HAP-1 (cell line): ENCODE measurements at regions not wholly inside any gene's neighbourhood (a gene's known extent, or its start where the extent isn't known, plus 50 kb on each side); places are given as distances from the start of the nearest gene placed in this dataset.
"Not testable (repeated sequence)": the region's sequence is repeated elsewhere in the genome, so short reads cannot be mapped to it uniquely, and the experiment has no call there.

ENCODE experiments used
- DNase-seq, 2 experiments: peaks; one replicate each; pipeline ENCODE4 v3.0.0-alpha.2; 2016 to 2020; ENCODE audit warnings: low spot score in 2 of 2
- H3K27me3 ChIP-seq: fragments of 250-450 bp; sonication (Bioruptor Pico); 2 replicates; pipeline ENCODE4 v1.5.1; 2020; ENCODE audit warnings: low read depth, mild to moderate bottlenecking, moderate library complexity
- H3K36me3 ChIP-seq: fragments of 250-450 bp; sonication (Bioruptor Pico); replicated peaks from 2 replicates; pipeline ENCODE4 v1.5.1; 2020; ENCODE audit warnings: mild to moderate bottlenecking
- H3K4me1 ChIP-seq: fragments of 250-450 bp; sonication (Bioruptor Pico); 2 replicates; pipeline ENCODE4 v1.5.1; 2020; ENCODE audit warnings: mild to moderate bottlenecking
- H3K4me3 ChIP-seq: fragments of 250-450 bp; sonication (Bioruptor Pico); 2 replicates; pipeline ENCODE4 v1.5.1; 2020; ENCODE audit warnings: mild to moderate bottlenecking, moderate library complexity
- H3K9me3 ChIP-seq: fragments of 250-450 bp; sonication (Bioruptor Pico); 2 replicates; pipeline ENCODE4 v1.5.1; 2020; ENCODE audit warnings: mild to moderate bottlenecking, moderate library complexity
- in situ Hi-C: fragments of 300-500 bp; cut with MboI; formaldehyde crosslinking; loops from 3 replicates; pipeline ENCODE4 v1.14.3; 2020; ENCODE audit warnings: low sequenced_read_pairs, inconsistent platforms, mixed read lengths

DNA sequence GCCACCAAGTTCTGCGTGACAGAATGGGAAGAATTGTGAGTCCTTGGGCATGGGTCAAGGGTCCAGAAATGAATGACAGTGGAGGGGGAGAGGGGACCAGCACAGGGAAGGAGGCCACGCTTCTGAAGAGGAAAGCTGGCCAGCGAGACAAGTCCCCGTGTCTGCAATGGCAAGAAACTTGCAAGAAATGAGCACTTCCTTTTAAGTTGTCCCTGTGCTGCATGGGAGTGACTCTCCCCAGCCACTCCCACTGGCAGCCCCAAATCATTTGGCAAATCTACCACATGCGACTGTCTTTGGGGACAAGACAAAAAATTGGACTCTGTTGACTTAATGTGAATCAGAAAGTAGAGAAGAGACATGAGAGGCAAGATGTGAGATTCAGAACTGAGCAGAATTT is 242.2 kb upstream of the RREB1 start:
- in situ Hi-C loops: no loop called here

DNA sequence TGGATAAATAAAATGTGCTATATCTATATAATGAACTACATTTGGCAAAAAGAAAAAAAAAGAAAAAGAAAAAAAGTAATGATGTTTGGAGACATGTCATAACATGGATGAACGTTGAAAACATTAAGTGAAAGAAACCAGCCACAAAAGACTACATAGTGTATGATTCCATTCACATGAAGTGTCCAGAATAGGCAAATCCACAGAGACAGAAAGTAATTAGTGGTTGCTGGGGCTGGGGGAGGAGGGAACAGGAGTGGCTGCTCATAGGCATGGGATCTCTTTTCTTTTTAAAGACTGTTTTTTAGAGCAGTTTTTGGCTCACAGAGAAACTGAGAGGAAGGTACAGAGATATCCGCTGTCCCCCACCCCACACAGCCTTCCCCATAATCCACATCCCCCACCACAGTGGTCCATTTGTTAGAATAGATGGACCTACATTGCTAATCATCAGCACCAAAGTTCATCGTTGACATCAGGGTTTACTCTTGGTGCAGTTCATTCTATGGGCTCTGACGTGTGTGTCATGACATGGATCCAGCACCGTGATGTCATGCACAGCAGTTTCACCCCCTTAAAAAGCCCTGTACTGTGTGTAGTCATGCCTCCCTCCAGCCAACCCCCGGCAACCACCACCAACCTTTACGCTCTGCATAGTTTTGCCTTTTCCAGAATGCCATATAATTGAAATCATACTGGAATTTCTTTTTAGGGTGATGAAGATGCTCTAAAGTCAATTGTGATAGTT is 240.9 kb upstream of the RREB1 start:
- Histone ChIP-seq H3K4me3 (no peak overlapping the region), H3K27me3 (no peaks in the 10 kb centered on the region), H3K4me1 (no peaks in the 10 kb centered on the region), H3K36me3 (no peaks in the 10 kb centered on the region), H3K9me3 (no peaks in the 10 kb centered on the region)
- no peak for DNase-seq
- in situ Hi-C loops: no loop called here

More for the DNA sequence above, 242.2 kb upstream of the RREB1 start:
- Histone ChIP-seq H3K9me3 (no peaks in the 10 kb centered on the region), H3K27me3 (no peaks in the 10 kb centered on the region), H3K4me1 (no peaks in the 10 kb centered on the region), H3K36me3 (no peaks in the 10 kb centered on the region), H3K4me3 (no peak overlapping the region)
- no peak for DNase-seq

DNA sequence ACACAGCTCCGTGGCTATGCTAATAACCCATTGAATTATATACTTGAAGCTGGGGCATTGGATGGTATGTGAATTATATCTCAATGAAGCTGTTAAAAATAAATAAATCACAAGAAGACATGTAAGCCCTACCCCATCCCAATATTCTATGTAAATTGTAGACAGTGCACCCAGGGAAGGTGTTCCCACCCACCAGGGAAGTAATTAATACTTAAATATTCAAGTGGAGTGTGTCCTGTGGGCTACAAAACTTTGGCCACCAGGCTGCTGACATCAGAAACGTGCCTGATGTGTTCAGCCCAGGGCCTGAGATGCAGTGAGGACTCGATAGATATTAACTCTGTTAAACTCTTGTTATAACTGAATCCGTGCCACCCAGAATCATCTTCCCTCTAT is 240.4 kb upstream of the RREB1 start:
- H3K4me3 ChIP-seq: no peak overlapping the region
- no peak for DNase-seq
- no peaks in the 10 kb centered on the region for H3K4me1 ChIP-seq
- H3K36me3 ChIP-seq: no peaks in the 10 kb centered on the region
- H3K27me3 ChIP-seq: no peaks in the 10 kb centered on the region
- no peaks in the 10 kb centered on the region for H3K9me3 ChIP-seq
- in situ Hi-C loops: no loop called here

DNA sequence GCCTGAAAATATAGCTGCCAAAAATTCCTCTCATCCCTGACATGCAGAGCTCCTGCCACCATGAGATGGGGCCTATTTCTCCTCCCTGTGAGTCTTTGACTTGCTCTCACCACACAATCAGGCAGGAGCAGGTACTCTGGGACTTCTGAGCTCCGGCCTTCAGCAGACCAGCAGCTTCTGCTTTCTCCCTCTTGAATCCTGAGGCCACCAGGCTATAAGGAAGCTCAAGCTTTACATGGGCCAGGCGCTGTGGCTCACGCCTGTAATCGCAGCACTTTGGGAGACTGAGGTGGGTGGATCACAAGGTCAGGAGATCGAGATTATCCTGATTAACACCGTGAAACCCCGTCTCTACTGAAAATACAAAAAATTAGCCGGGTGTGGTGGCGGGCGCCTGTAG is 238.7 kb upstream of the RREB1 start:
- in situ Hi-C loops: no loop called here

DNA sequence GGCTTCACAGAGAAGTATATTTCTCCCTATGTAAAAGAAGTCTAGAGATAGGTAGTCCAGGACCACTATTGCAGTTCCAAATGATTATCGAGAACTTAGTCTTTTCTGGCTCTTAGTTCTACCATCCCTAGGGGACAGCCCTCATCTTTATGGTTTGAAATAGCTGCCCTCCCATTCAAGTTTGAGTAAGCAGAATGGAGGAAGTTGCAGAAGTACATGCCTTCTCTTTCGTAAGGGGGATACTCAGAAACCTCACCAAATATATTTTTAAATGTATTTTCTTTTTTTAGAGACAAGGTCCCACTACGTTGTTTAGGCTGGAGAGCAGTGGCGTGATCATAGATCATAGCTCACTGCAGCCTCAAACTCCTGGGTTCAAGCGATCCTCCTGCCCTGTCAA is 236.8 kb upstream of the RREB1 start:
- H3K4me3 ChIP-seq: no peak overlapping the region
- no peaks in the 10 kb centered on the region for H3K4me1 ChIP-seq
- in situ Hi-C loops: no loop called here
- no peaks in the 10 kb centered on the region for H3K27me3 ChIP-seq
- no peaks in the 10 kb centered on the region for H3K9me3 ChIP-seq
- no peaks in the 10 kb centered on the region for H3K36me3 ChIP-seq
- DNase-seq: no peak

More for the DNA sequence above, 238.7 kb upstream of the RREB1 start:
- no peaks in the 10 kb centered on the region for H3K27me3 ChIP-seq
- H3K4me1 ChIP-seq: no peaks in the 10 kb centered on the region
- H3K4me3 ChIP-seq: no peak overlapping the region
- H3K9me3 ChIP-seq: no peaks in the 10 kb centered on the region
- no peak for DNase-seq
- H3K36me3 ChIP-seq: no peaks in the 10 kb centered on the region

DNA sequence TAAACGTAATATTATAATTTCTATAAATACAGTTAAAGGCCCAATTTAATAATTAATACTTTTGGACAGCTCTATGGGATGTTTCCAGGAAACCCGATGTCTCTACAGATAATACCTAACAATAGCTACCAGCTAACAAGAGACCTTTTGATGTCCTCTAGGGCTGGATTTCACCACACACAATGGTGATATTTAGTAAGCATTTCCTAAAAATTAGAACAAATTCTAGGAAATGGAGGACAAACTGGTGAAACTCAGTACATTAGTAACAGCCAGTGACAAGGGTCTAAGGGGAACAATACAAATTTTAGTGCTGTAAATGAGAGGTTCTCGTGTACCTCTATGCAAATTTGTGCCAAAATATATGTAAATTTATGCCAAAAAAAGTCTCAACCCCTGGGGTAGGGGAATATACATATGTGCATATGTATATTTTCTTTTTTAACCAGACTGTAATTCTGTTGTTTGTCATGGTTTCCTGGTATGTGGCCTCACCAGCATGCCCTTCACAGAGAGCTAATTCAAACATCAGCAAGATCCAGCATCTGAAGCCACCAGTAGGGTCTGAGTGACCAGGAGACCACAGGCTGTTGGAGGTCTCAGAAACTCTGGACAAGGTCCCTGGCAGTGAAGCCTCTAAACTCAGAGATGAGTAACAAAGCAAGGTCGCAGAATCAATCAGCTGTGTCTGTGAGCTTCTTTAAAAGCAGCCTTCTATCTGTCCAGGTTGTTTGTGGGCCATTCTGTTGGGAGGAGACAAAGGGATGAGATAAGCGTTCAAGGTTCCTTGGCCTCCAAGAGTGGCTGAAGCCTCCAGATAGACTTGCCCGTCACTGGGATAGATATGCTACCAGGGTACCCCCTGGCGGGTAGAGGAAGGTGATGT is 235.1 kb upstream of the RREB1 start:
- no peaks in the 10 kb centered on the region for H3K9me3 ChIP-seq
- H3K4me1 ChIP-seq: no peaks in the 10 kb centered on the region
- no peak for DNase-seq
- no peaks in the 10 kb centered on the region for H3K27me3 ChIP-seq
- no peak overlapping the region for H3K4me3 ChIP-seq
- no peaks in the 10 kb centered on the region for H3K36me3 ChIP-seq
- in situ Hi-C loops: no loop called here

DNA sequence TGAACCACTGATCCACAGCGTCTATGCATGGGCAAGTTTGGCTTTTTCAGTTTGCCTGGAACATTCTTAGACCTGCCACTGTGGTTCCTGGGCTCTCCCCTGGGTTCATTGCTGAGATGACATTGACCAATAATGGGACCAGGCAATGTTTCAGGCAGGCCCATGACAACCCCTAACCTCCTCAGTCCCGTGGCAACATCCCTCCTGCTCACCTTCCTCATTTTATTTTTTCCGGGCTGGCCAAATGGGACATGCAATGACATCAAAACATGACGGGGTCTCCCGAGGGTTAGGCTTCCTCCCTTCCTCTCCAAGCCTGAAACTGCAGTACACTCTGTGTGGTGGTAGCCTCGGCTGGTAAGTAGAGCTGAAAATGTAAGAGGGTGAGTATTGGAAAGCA is 234.0 kb upstream of the RREB1 start:
- H3K4me3 ChIP-seq: no peak overlapping the region
- DNase-seq: no peak
- no peaks in the 10 kb centered on the region for H3K27me3 ChIP-seq
- in situ Hi-C loops: no loop called here
- H3K36me3 ChIP-seq: no peaks in the 10 kb centered on the region
- H3K9me3 ChIP-seq: no peaks in the 10 kb centered on the region
- no peaks in the 10 kb centered on the region for H3K4me1 ChIP-seq

DNA sequence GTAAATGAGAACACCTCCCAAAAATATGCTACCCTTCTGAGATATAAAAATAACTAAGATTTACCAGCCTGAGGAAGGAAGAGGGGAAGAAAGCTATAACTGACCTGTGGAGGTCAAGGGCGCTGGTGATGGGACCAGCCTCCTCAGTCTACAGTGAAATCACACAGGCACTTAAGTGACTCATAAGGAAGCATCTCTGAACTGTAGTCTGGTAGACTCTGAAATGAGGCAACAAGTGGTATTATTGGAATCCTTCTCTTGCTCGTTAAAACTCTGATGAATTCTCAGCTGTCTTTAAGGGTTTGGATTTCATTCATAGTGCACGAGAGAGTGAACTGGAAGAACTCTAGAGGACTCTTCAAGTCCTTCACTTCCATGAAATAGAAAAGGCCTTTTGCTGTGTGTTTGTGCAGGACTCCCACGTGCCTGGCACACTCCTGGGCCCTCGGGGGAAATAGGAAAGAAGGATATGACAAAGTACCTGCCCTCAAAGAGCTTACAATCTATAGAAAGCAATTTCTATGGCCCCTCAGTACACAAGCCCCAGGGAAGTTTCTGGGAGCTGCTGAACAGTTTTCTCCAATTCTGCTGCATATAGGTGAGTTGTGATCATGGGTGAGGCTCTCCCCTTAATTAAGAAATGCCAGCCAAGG is 231.8 kb upstream of the RREB1 start:
- Histone ChIP-seq H3K9me3 (no peaks in the 10 kb centered on the region), H3K4me3 (no peak overlapping the region), H3K27me3 (no peaks in the 10 kb centered on the region), H3K4me1 (no peaks in the 10 kb centered on the region), H3K36me3 (no peaks in the 10 kb centered on the region)
- in situ Hi-C loops: no loop called here
- DNase-seq: no peak

DNA sequence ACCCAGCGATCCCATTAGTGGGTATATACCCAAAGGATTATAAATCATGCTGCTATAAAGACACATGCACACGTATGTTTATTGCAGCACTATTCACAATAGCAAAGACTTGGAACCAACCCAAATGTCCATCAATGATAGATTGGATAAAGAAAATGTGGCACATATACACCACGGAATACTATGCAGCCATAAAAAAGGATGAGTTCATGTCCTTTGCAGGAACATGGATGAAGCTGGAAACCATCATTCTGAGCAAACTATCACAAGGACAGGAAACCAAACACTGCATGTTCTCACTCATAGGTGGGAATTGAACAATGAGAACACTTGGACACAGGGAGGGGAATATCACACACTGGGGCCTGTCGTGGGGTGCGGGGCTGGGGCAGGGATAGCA is 230.0 kb upstream of the RREB1 start:
- H3K4me1 ChIP-seq, DNase-seq, H3K4me3 ChIP-seq, H3K36me3 ChIP-seq, H3K27me3 ChIP-seq, in situ Hi-C loops, H3K9me3 ChIP-seq: not testable (repeated sequence)

DNA sequence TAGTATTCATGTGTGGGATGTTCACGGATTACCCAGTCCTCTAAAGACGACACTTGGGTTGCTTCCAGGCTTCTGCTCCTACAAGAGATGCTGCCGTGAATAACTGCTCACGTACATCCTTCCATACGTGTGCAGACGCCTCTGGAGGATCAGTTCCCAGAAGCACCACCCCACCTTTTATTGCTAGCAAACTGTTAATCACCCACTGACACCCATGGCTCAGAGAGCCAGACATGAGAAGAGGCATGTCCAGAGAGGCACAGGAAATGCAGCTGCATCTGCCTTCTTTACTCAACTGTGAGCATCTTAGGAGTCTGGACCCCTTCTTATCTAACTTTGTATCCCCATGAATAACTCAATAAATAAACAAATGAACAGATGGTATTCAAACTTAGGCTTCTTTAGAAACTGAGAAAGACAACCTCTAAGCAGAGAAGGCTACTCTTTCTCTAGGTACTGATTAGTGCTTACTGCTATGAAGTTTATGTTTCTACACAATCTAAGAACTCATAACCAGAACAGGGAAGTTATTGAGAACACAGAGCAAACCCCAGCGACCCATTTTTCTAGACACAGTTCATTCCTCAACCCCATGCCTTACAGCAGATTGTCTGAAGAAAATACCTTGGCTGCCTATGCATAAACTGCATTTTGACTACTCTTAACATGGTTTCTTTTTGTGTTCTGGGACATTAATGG is 228.7 kb upstream of the RREB1 start:
- in situ Hi-C loops: no loop called here

DNA sequence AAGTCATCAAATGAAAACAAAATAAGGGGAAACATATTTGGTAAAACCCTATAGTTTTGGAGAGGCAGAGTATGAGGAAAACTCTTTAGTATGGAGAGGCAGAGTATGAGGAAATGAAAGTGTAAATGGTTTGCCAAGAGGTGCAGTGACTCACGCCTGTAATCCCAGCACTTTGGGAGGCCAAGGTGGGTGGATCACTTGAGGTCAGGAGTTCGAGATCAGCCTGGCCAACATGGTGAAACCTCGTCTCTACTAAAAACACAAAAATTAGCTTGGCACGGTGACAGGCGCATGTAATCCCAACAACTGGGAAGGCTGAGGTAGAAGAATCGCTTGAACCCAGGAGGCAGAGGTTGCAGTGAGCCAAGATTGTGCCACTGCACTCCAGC is 228.2 kb upstream of the RREB1 start:
- H3K4me3 ChIP-seq, H3K4me1 ChIP-seq, H3K27me3 ChIP-seq, H3K9me3 ChIP-seq, in situ Hi-C loops, DNase-seq, H3K36me3 ChIP-seq: not testable (repeated sequence)

More for the DNA sequence above, 228.7 kb upstream of the RREB1 start:
- Histone ChIP-seq H3K9me3 (no peaks in the 10 kb centered on the region), H3K4me1 (no peaks in the 10 kb centered on the region), H3K4me3 (no peak overlapping the region), H3K27me3 (no peaks in the 10 kb centered on the region), H3K36me3 (no peaks in the 10 kb centered on the region)
- DNase-seq: no peak

DNA sequence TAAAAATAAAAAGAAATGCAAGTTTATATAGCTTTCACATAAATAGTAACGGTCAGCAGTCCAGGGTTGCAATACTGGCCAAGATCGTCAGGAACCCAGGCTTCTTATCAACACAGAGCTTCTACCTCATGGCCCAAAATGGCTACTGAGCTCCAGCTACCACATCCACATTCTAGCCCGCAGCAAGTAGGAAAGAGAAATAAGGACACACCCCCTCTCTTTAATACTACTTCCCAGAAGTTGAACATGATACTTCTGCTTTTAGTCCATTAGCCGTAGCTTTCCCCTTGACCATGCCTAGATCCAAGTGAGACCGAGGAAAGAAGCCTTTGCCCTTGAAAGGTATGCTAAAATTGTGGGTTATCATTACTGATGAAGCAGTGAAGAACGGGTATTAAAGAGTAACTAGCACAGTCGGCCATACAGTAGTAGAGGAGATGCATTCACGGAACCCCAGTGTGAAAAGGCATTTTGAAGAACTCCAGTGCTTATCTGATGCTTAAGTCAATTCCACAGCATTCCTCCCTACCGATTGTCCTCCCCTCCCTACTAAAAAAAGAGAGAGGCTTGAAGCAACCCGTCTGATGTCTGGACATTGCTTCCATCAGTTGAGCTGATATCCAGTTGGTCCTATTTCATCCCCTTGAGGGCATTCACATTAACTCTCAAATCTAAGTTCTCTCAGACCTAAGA is 226.9 kb upstream of the RREB1 start:
- no peak for DNase-seq
- Histone ChIP-seq H3K27me3 (no peaks in the 10 kb centered on the region), H3K4me1 (no peaks in the 10 kb centered on the region), H3K4me3 (no peak overlapping the region), H3K36me3 (no peaks in the 10 kb centered on the region), H3K9me3 (no peaks in the 10 kb centered on the region)
- in situ Hi-C loops: no loop called here
